RWPE1 (cell line): ENCODE measurements at regions not wholly inside any gene's neighbourhood (a gene's known extent, or its start where the extent isn't known, plus 50 kb on each side); places are given as distances from the start of the nearest gene placed in this dataset.

Experiments
- CTCF ChIA-PET: fragments of 350-600 bp; sonication (Branson Sonifier 250); formaldehyde crosslinking; extraction: SDS; loops from one replicate; lab custom pipeline; 2021; lab: Yijun Ruan, JAX
- POLR2A ChIA-PET: fragments of 400-600 bp; formaldehyde crosslinking; extraction: SDS; loops from one replicate; lab custom pipeline; 2020; ENCODE audit warnings: antibody characterized with exemption; ENCODE audit not compliant: low non-redundant PET; lab: Yijun Ruan, JAX
- DNase-seq: peaks from one replicate; pipeline ENCODE4 v3.0.0; 2012; ENCODE audit warnings: low spot score
- H3K27ac ChIP-seq: fragments of 450-650 bp; 2 replicates; pipeline ENCODE4 v1.5.1; 2017
- TF ChIP-seq, protein P1 (sequence below): fragments of 450-650 bp; conservative IDR thresholded peaks from 2 replicates; pipeline ENCODE4 v1.5.1; 2017; ENCODE audit warnings: low read depth, mild to moderate bottlenecking

GRCh38 chr6:27149150-27149549 lies 98.4 kb upstream of the PRSS16 start:
- ChIA-PET POLR2A (no interaction called here), CTCF (no interaction called here)
- TF ChIP-seq, protein P1, sequence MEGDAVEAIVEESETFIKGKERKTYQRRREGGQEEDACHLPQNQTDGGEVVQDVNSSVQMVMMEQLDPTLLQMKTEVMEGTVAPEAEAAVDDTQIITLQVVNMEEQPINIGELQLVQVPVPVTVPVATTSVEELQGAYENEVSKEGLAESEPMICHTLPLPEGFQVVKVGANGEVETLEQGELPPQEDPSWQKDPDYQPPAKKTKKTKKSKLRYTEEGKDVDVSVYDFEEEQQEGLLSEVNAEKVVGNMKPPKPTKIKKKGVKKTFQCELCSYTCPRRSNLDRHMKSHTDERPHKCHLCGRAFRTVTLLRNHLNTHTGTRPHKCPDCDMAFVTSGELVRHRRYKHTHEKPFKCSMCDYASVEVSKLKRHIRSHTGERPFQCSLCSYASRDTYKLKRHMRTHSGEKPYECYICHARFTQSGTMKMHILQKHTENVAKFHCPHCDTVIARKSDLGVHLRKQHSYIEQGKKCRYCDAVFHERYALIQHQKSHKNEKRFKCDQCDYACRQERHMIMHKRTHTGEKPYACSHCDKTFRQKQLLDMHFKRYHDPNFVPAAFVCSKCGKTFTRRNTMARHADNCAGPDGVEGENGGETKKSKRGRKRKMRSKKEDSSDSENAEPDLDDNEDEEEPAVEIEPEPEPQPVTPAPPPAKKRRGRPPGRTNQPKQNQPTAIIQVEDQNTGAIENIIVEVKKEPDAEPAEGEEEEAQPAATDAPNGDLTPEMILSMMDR: no peak
- no peak overlapping the region for H3K27ac ChIP-seq
- DNase-seq: no peak

- TF ChIP-seq, protein P1: no peak
- ChIA-PET POLR2A (no interaction called here), CTCF (no interaction called here)
- no peak for DNase-seq
- no peak overlapping the region for H3K27ac ChIP-seq
Observed at GRCh38 chr6:27154696-27155095, 92.8 kb upstream of the PRSS16 start.

- DNase-seq: no peak
- TF ChIP-seq, protein P1: no peak
- ChIA-PET POLR2A (interaction anchor here (0.8 kb wide), 1 partner anchor 10 kb away, joined by 6 read pairs; a partner anchor contains a TSS), CTCF (interaction anchor here (0.6 to 1.3 kb wide), 5 partner anchors 12 to 1854 kb away, joined by 3 to 5 read pairs (median 4); no protein-coding TSS in a partner anchor)
- peak overlapping the region; percentile 48 for H3K27ac ChIP-seq
Observed at GRCh38 chr6:27156874-27157458, 90.5 kb upstream of the PRSS16 start.

- CTCF ChIA-PET: interaction anchor here (0.6 to 1.3 kb wide), 4 partner anchors 12 to 305 kb away, joined by 3 to 4 read pairs (median 3); no protein-coding TSS in a partner anchor
- peak overlapping the region; percentile 48 for H3K27ac ChIP-seq
- POLR2A ChIA-PET: no interaction called here
- TF ChIP-seq, protein P1: no peak; the same call in none of the 2 replicates
- DNase-seq: no peak
Observed at GRCh38 chr6:27157459-27158315, 89.8 kb upstream of the PRSS16 start.

- no peak for DNase-seq
- no peak overlapping the region for H3K27ac ChIP-seq
- ChIA-PET CTCF (interaction anchor here (0.7 kb wide), 2 partner anchors 31 to 627 kb away, joined by 3 read pairs; no protein-coding TSS in a partner anchor), POLR2A (no interaction called here)
- TF ChIP-seq, protein P1: no peak
Observed at GRCh38 chr6:27158316-27158643, 89.2 kb upstream of the PRSS16 start.

DNA sequence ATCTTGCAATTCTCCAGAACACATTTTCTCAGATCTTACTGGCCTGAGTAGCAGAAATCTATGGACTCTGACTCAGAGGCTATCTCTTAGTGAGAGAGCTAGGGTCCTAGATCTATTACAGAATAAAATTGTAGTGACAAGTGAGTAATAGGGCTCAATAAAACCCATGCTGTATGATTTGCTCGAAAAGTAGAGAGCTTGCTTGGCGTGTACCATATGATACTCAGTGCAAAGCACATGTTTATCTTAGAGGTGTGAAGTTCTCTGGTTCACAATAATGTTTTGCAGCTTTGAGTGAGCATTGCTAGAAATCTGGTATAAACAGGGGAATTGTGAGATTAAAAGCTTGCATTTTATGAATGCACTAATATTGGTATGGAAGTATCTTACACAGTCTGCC lies 87.8 kb upstream of the PRSS16 start:
- no peak for DNase-seq
- ChIA-PET CTCF (interaction anchor here (0.6 kb wide), 1 partner anchor 552 kb away, joined by 3 read pairs; no protein-coding TSS in a partner anchor), POLR2A (no interaction called here)
- H3K27ac ChIP-seq: no peak overlapping the region
- TF ChIP-seq, protein P1: no peak
